K562 (cell line): ENCODE measurements at regions not wholly inside any gene's neighbourhood (a gene's known extent, or its start where the extent isn't known, plus 50 kb on each side); places are given as distances from the start of the nearest gene placed in this dataset.
A peak's percentile ranks its signal among the peaks of the same experiment; 100 is the strongest.

Experiments used
- ATAC-seq: fragments of 200-7000 bp; cut with Tn5 transposase; 3 replicates; pipeline ENCODE4 v1.9.1; 2020; ENCODE audit warnings: moderate library complexity
- BruUV-seq: library from RNA; stranded (reverse); fragments of 400-500 nt; replicated peaks from 2 replicates; lab custom pipeline; 2021; lab: Mats Ljungman, UMichigan
- CTCF ChIA-PET: fragments of 300-600 bp; formaldehyde crosslinking; extraction: SDS; loops from one replicate; lab custom pipeline; 2021; ENCODE audit warnings: low intra/inter-chr PET ratio; lab: Yijun Ruan, JAX
- POLR2A ChIA-PET: fragments of 300-600, 350-650 bp; sonication (Branson Sonifier 250); formaldehyde crosslinking; extraction: SDS; loops from one replicate; lab custom pipeline; 2021; ENCODE audit warnings: antibody characterized with exemption, inconsistent platforms; lab: Yijun Ruan, JAX
- DNase-seq, 4 experiments: peaks; one replicate each; pipeline versions ENCODE4 v3.0.0 to v3.0.0-alpha.2; 2011 to 2018; ENCODE audit warnings: low spot score in 3 of 4, mixed read lengths in 3 of 4; ENCODE audit errors: extremely low read depth in 1 of 4
- FAIRE-seq: peaks from 2 replicates; lab custom pipeline; 2011; peaks lifted over from hg19 to GRCh38; lab: Jason Lieb, UNC
- H2AFZ ChIP-seq: 2 replicates; pipeline ENCODE4 v1.6.0; 2011; ENCODE audit warnings: low read depth, low read length, control low read depth, inconsistent platforms
- H3K27ac ChIP-seq: fragments of 200-600 bp; 3 replicates; pipeline ENCODE4 v1.8.0; 2011; ENCODE audit warnings: low read depth, mild to moderate bottlenecking, control low read depth, inconsistent platforms, low read length, moderate library complexity, mixed read lengths; ENCODE audit errors: extremely low read depth
- H3K27me3 ChIP-seq, 2 experiments: fragments of 300-600 bp in 1 of 2; 2 replicates in 1 of 2; 3 replicates in 1 of 2; pipeline versions ENCODE4 v1.6.0 to v1.8.0; 2011; ENCODE audit warnings: inconsistent platforms in 2 of 2, low read length in 2 of 2, mild to moderate bottlenecking in 1 of 2, mixed read lengths in 1 of 2, moderate library complexity in 1 of 2; ENCODE audit not compliant: control insufficient read depth in 2 of 2, insufficient read depth in 2 of 2
- H3K36me3 ChIP-seq: fragments of 300-600 bp; 3 replicates; pipeline ENCODE4 v1.8.0; 2011; ENCODE audit warnings: mild to moderate bottlenecking, low read length, inconsistent platforms; ENCODE audit not compliant: control insufficient read depth, insufficient read depth
- H3K4me1 ChIP-seq, 2 experiments: fragments of 200-600 bp in 1 of 2; replicated peaks in 1 of 2; 2 replicates in 1 of 2; 3 replicates in 1 of 2; pipeline versions ENCODE4 v1.5.1 to v1.8.0; 2011; ENCODE audit warnings: inconsistent platforms in 2 of 2, low read length in 2 of 2, mild to moderate bottlenecking in 1 of 2, mixed read lengths in 1 of 2, moderate library complexity in 1 of 2; ENCODE audit not compliant: control insufficient read depth in 2 of 2, insufficient read depth in 2 of 2
- H3K4me2 ChIP-seq: 2 replicates; pipeline ENCODE4 v1.6.1; 2011; ENCODE audit warnings: low read length, control low read depth, inconsistent platforms, mixed read lengths; ENCODE audit not compliant: insufficient read depth
- H3K4me3 ChIP-seq: fragments of 200-600 bp; sonication (generic), shearing (Covaris generic); 2 replicates; pipeline ENCODE4 v1.5.1; 2016; ENCODE audit warnings: control low read depth, inconsistent platforms
- H3K79me2 ChIP-seq: fragments of 200-600 bp; 3 replicates; pipeline ENCODE4 v1.8.0; 2011; ENCODE audit warnings: low read length, inconsistent platforms; ENCODE audit not compliant: control insufficient read depth, insufficient read depth
- H3K9ac ChIP-seq, 2 experiments: 2 replicates each; pipeline versions ENCODE4 v1.6.0 to v1.6.1; 2011; ENCODE audit warnings: low read depth in 2 of 2, low read length in 2 of 2, control low read depth in 1 of 2, inconsistent platforms in 1 of 2, mild to moderate bottlenecking in 1 of 2, mixed read lengths in 1 of 2; ENCODE audit not compliant: insufficient read depth in 1 of 2
- H3K9me1 ChIP-seq: one replicate; pipeline ENCODE4 v1.6.0; 2011; ENCODE audit warnings: inconsistent platforms, mild to moderate bottlenecking, low read length, moderate library complexity; ENCODE audit not compliant: control insufficient read depth, insufficient read depth
- H3K9me3 ChIP-seq: replicated peaks from 2 replicates; pipeline ENCODE4 v1.5.1; 2011; ENCODE audit warnings: low read depth, low read length, inconsistent platforms; ENCODE audit not compliant: control insufficient read depth, insufficient read depth
- H4K20me1 ChIP-seq: replicated peaks from 2 replicates; pipeline ENCODE4 v1.6.1; 2011; ENCODE audit warnings: low read length, inconsistent platforms, mixed read lengths; ENCODE audit not compliant: control insufficient read depth, insufficient read depth
- ARID1B ChIP-seq: fragments of 450-650 bp; IDR thresholded peaks from 2 replicates; pipeline ENCODE4 v1.6.1; 2016; ENCODE audit warnings: antibody characterized with exemption, mild to moderate bottlenecking, inconsistent platforms
- ARNT ChIP-seq, 2 experiments: fragments of 450-650 bp; IDR thresholded peaks; 2 replicates each; pipeline ENCODE4 v1.6.1; 2016; ENCODE audit warnings: mild to moderate bottlenecking in 1 of 2
- CHCHD3 ChIP-seq: fragments of 250-450 bp; sonication (Bioruptor Pico); IDR thresholded peaks from 2 replicates; pipeline ENCODE4 v2.1.2; 2022; ENCODE audit warnings: mild to moderate bottlenecking
- CTBP1 ChIP-seq: fragments of 450-650 bp; IDR thresholded peaks from 2 replicates; pipeline ENCODE4 v1.6.1; 2016; ENCODE audit warnings: borderline replicate concordance
- FOXJ3 ChIP-seq: sonication (generic); formaldehyde crosslinking; IDR thresholded peaks from 2 replicates; pipeline ENCODE4 v1.4.0; 2020; ENCODE audit warnings: mild to moderate bottlenecking, missing genetic modification reagents
- HIVEP1 ChIP-seq: fragments of 250-450 bp; sonication (Bioruptor Pico); IDR thresholded peaks from 2 replicates; pipeline ENCODE4 v1.4.0; 2020; ENCODE audit warnings: mild to moderate bottlenecking
- KDM1A ChIP-seq, 2 experiments: fragments of 450-650 bp; IDR thresholded peaks; 2 replicates each; pipeline ENCODE4 v1.6.1; 2016; ENCODE audit warnings: mild to moderate bottlenecking in 2 of 2
- NCOA6 ChIP-seq: fragments of 450-650 bp; IDR thresholded peaks from 2 replicates; pipeline ENCODE4 v1.6.1; 2017; ENCODE audit warnings: mild to moderate bottlenecking
- NR3C1 ChIP-seq: sonication (generic); formaldehyde crosslinking; IDR thresholded peaks from 2 replicates; pipeline ENCODE4 v1.8.1; 2022; ENCODE audit warnings: missing genetic modification reagents
- RBM25 ChIP-seq: fragments of 200-400 bp; formaldehyde crosslinking; IDR thresholded peaks from 2 replicates; pipeline ENCODE4 v1.6.1; 2018; ENCODE audit warnings: low read length, low read depth, moderate library complexity; ENCODE audit not compliant: severe bottlenecking
- RBM34 ChIP-seq: fragments of 200-400 bp; formaldehyde crosslinking; IDR thresholded peaks from 2 replicates; pipeline ENCODE4 v1.6.1; 2018; ENCODE audit warnings: low read length, borderline replicate concordance; ENCODE audit not compliant: insufficient read depth
- RNF2 ChIP-seq: sonication (generic); IDR thresholded peaks from 2 replicates; pipeline ENCODE4 v1.6.1; 2016
- RUNX1 ChIP-seq: sonication (generic); IDR thresholded peaks from 2 replicates; pipeline ENCODE4 v1.6.1; 2016; ENCODE audit warnings: antibody characterized with exemption, low read depth
- SAP30 ChIP-seq: fragments of 200-600 bp; sonication (generic); IDR thresholded peaks from 2 replicates; pipeline ENCODE4 v1.6.1; 2012; ENCODE audit warnings: borderline replicate concordance, low read depth, mild to moderate bottlenecking, moderate library complexity, low read length, control low read depth, inconsistent platforms; ENCODE audit not compliant: insufficient read depth, poor library complexity, severe bottlenecking
- STAT5B ChIP-seq: fragments of 250-450 bp; sonication (Bioruptor Pico); IDR thresholded peaks from 2 replicates; pipeline ENCODE4 v1.8.0; 2021; ENCODE audit warnings: mild to moderate bottlenecking, inconsistent platforms
- TBL1XR1 ChIP-seq, 2 experiments: IDR thresholded peaks; 2 replicates each; pipeline ENCODE4 v1.6.1; 2012; ENCODE audit warnings: improper control_type of control experiment in 2 of 2, low read length in 2 of 2, mild to moderate bottlenecking in 1 of 2
- THRAP3 ChIP-seq: fragments of 450-650 bp; IDR thresholded peaks from 2 replicates; pipeline ENCODE4 v1.6.1; 2016; ENCODE audit warnings: mild to moderate bottlenecking, inconsistent platforms, borderline replicate concordance
- U2AF2 ChIP-seq: fragments of 200-400 bp; formaldehyde crosslinking; optimal IDR thresholded peaks from 2 replicates; pipeline ENCODE3; 2017; ENCODE audit warnings: low read depth, mild to moderate bottlenecking, low read length
- XRCC5 ChIP-seq: fragments of 200-400 bp; formaldehyde crosslinking; IDR thresholded peaks from 2 replicates; pipeline ENCODE4 v1.6.1; 2017; ENCODE audit warnings: low read depth, mild to moderate bottlenecking, low read length
- ZNF431 ChIP-seq: sonication (generic); formaldehyde crosslinking; IDR thresholded peaks from 2 replicates; pipeline ENCODE4 v1.8.0; 2022; ENCODE audit warnings: mild to moderate bottlenecking, missing genetic modification reagents
- ZNF695 ChIP-seq: fragments of 450-650 bp; formaldehyde crosslinking; IDR thresholded peaks from 2 replicates; pipeline ENCODE4 v1.4.0; 2020; ENCODE audit warnings: mild to moderate bottlenecking, moderate library complexity
- WGBS: fragments of 100-300 bp; shearing (Covaris generic); methylation state at CpG from one replicate; pipeline ENCODE4 v1.1.6; 2016; ENCODE audit warnings: low coverage, mixed read lengths; ENCODE audit not compliant: insufficient coverage; ENCODE audit errors: missing lambda C conversion rate; 5-methylcytosine and 5-hydroxymethylcytosine counted together
- in situ Hi-C: fragments of 300-500 bp; cut with MboI; formaldehyde crosslinking; loops from 4 replicates; pipeline ENCODE4 v1.15.0; 2018; ENCODE audit warnings: inconsistent platforms, mixed read lengths
- intact Hi-C: fragments of 100-400 bp; cut with micrococcal nuclease; formaldehyde crosslinking; loops from 2 replicates; pipeline ENCODE4 v1.14.2; 2022
- TF ChIP-seq, protein P1 (sequence below): conservative IDR thresholded peaks from 2 replicates; pipeline ENCODE4 v1.6.1; 2011; ENCODE audit warnings: low read depth, mild to moderate bottlenecking, low read length; ENCODE audit not compliant: control insufficient read depth
- TF ChIP-seq, protein P2 (sequence below), 2 experiments: fragments of 450-650 bp in 1 of 2; sonication (generic) in 1 of 2; formaldehyde crosslinking in 1 of 2; IDR thresholded peaks in 1 of 2; conservative IDR thresholded peaks in 1 of 2; 2 replicates each; pipeline versions ENCODE4 v1.6.1 to v1.8.1; 2016 to 2023; ENCODE audit warnings: mild to moderate bottlenecking in 2 of 2, moderate library complexity in 2 of 2, inconsistent platforms in 1 of 2, missing genetic modification reagents in 1 of 2

DNA sequence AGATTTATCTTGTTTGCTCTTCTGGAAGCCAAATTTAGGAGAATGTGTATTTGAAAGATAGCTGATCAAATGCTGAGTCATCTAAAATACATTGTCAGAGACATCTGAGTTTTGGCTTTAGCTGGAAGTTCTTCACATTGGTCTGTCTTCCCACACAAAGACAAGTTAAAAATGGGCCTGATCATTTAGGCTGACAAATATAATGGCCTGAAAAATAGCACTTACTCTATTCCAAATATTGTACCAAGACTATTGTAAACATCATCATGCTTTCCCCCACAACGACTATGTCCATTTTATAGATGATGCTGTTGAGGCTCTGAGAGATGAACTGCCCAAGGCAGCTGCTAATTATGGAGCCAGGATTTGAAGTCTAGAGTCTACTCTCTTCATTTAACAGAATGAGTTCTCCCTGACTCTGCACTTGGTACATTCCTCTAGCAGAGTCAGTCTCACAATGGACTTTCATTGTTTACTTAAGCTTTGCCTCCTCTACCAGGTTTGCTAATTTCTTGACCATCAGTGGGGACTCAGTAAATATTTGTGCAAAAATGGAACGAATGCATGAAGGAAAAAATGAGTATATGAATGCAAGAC is 619.4 kb upstream of the KLF4 start:
- H3K4me3 ChIP-seq: no peak overlapping the region
- ATAC-seq: peak; percentile 69
- CTCF ChIA-PET: no interaction called here
- no peaks in the 10 kb centered on the region for H3K9me1 ChIP-seq
- H3K27ac ChIP-seq: peak overlapping the region; percentile 58; the same call in 1 of the 3 replicates
- peak overlapping the region; percentile 57 for H3K4me2 ChIP-seq
- no peak overlapping the region for H3K9ac ChIP-seq
- no TSS peak for BruUV-seq
- peak; percentile 83 for FAIRE-seq
- POLR2A ChIA-PET: interaction anchor here (0.7 to 1.1 kb wide), 3 partner anchors 10 to 15 kb away, joined by 3 to 16 read pairs (median 4); no protein-coding TSS in a partner anchor
- peaks cover 3 to 43% of the 10 kb centered on the region in 2 experiments; a peak in 4 of 5 replicates for H3K4me1 ChIP-seq
- no peaks in the 10 kb centered on the region for H3K9me3 ChIP-seq
- WGBS: 9% methylated on average over 2 of the region's 2 CpGs
- in situ Hi-C loops (no loop called here), intact Hi-C loops (loop anchor here (5.0 kb wide), 1 partner anchor 52 kb away; no protein-coding TSS in a partner anchor)
- H2AFZ ChIP-seq: peak overlapping the region; percentile 2; the same call in 1 of the 2 replicates
- no peaks in the 10 kb centered on the region for H3K36me3 ChIP-seq
- peak; percentile 45 to 77 (median 56) for DNase-seq
- no peaks in the 10 kb centered on the region for H3K27me3 ChIP-seq
- H3K79me2 ChIP-seq: no peaks in the 10 kb centered on the region
- no peaks in the 10 kb centered on the region for H4K20me1 ChIP-seq
- TF ChIP-seq RUNX1 (no peak), SAP30 (no peak), U2AF2 (no peak), CHCHD3 (CRISPR knock-in tag) (no peak), ZNF431 (CRISPR knock-in tag) (no peak), ARNT (IDR thresholded peaks at IDR 0.05) (peak; percentile 84 to 95; a peak in 3 of 4 replicates), FOXJ3 (CRISPR knock-in tag) (no peak), XRCC5 (no peak), THRAP3 (no peak), NCOA6 (no peak), RNF2 (no peak), ARID1B (peak; percentile 98), TBL1XR1 (IDR thresholded peaks at IDR 0.05; ENCODE audit: low read length in 2 of 2) (peak in 1 of 2 experiments; percentile 97; a peak in 3 of 4 replicates), NR3C1 (CRISPR knock-in tag) (no peak), KDM1A (IDR thresholded peaks at IDR 0.05) (peak; percentile 91 to 92), HIVEP1 (no peak), RBM34 (no peak), STAT5B (CRISPR knock-in tag) (no peak), ZNF695 (no peak), RBM25 (peak; percentile 96), CTBP1 (peak; percentile 66; the same call in 1 of the 2 replicates)
- TF ChIP-seq, protein P1, sequence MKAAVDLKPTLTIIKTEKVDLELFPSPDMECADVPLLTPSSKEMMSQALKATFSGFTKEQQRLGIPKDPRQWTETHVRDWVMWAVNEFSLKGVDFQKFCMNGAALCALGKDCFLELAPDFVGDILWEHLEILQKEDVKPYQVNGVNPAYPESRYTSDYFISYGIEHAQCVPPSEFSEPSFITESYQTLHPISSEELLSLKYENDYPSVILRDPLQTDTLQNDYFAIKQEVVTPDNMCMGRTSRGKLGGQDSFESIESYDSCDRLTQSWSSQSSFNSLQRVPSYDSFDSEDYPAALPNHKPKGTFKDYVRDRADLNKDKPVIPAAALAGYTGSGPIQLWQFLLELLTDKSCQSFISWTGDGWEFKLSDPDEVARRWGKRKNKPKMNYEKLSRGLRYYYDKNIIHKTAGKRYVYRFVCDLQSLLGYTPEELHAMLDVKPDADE: no peak
- TF ChIP-seq, protein P2, sequence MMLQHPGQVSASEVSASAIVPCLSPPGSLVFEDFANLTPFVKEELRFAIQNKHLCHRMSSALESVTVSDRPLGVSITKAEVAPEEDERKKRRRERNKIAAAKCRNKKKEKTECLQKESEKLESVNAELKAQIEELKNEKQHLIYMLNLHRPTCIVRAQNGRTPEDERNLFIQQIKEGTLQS (IDR thresholded peaks at IDR 0.05): peak; percentile 84
- TF ChIP-seq, protein P2 (CRISPR knock-in tag; conservative IDR thresholded peaks at IDR 0.05): no peak
